NCI-H1694 treated with DMSO at 0.1 percent for 48 hours (cell line): ENCODE measurements at regions not wholly inside any gene's neighbourhood (a gene's known extent, or its start where the extent isn't known, plus 50 kb on each side); places are given as distances from the start of the nearest gene placed in this dataset.
A peak's percentile ranks its signal among the peaks of the same experiment; 100 is the strongest.
"Not testable (repeated sequence)": the region's sequence is repeated elsewhere in the genome, so short reads cannot be mapped to it uniquely, and the experiment has no call there.

ENCODE experiments used
- DNase-seq: peaks from one replicate; lab custom pipeline; 2025; lab: John Stamatoyannopoulos, UW

GRCh38 chr3:30299674-30300385 lies 306.6 kb upstream of the TGFBR2 start:
- no peak for DNase-seq

GRCh38 chr3:30300809-30301208 lies 305.6 kb upstream of the TGFBR2 start:
- DNase-seq, result no peak

- DNase-seq, result no peak
Measured at GRCh38 chr3:30302027-30302426, 304.4 kb upstream of the TGFBR2 start.

GRCh38 chr3:30303770-30304169 lies 302.6 kb upstream of the TGFBR2 start:
- no peak for DNase-seq

GRCh38 chr3:30305021-30305420 lies 301.4 kb upstream of the TGFBR2 start:
- no peak for DNase-seq

GRCh38 chr3:30306896-30307295 lies 299.5 kb upstream of the TGFBR2 start:
- no peak for DNase-seq

GRCh38 chr3:30307372-30307950 lies 298.9 kb upstream of the TGFBR2 start:
- DNase-seq, result no peak

- DNase-seq, result no peak
Measured at GRCh38 chr3:30308131-30308530, 298.3 kb upstream of the TGFBR2 start.

GRCh38 chr3:30309961-30310954 lies 296.1 kb upstream of the TGFBR2 start:
- no peak for DNase-seq

- no peak for DNase-seq
Measured at GRCh38 chr3:30311781-30312180, 294.6 kb upstream of the TGFBR2 start.

- DNase-seq, result no peak
Measured at GRCh38 chr3:30313840-30314239, 292.6 kb upstream of the TGFBR2 start.

GRCh38 chr3:30314757-30315325 lies 291.6 kb upstream of the TGFBR2 start:
- DNase-seq, result no peak

GRCh38 chr3:30315447-30315846 lies 291.0 kb upstream of the TGFBR2 start:
- DNase-seq, result no peak

- DNase-seq, result no peak
Measured at GRCh38 chr3:30317561-30317960, 288.8 kb upstream of the TGFBR2 start.

GRCh38 chr3:30318110-30318509 lies 288.3 kb upstream of the TGFBR2 start:
- no peak for DNase-seq

- DNase-seq, result peak; percentile 0
Measured at GRCh38 chr3:30319713-30320112, 286.7 kb upstream of the TGFBR2 start.

- DNase-seq, result no peak
Measured at GRCh38 chr3:30320392-30320791, 286.0 kb upstream of the TGFBR2 start.

- DNase-seq, result no peak
Measured at GRCh38 chr3:30321065-30321464, 285.3 kb upstream of the TGFBR2 start.

- not testable (repeated sequence) for DNase-seq
Measured at GRCh38 chr3:30323649-30324048, 282.8 kb upstream of the TGFBR2 start.

GRCh38 chr3:30324587-30324986 lies 281.8 kb upstream of the TGFBR2 start:
- DNase-seq, result no peak

- not testable (repeated sequence) for DNase-seq
Measured at GRCh38 chr3:30327976-30328375, 278.4 kb upstream of the TGFBR2 start.

GRCh38 chr3:30328935-30329334 lies 277.5 kb upstream of the TGFBR2 start:
- not testable (repeated sequence) for DNase-seq
